ENCODE measurements at regions not wholly inside any gene's neighbourhood (a gene's known extent, or its start where the extent isn't known, plus 50 kb on each side); places are given as distances from the start of the nearest gene placed in this dataset.
"Not testable (repeated sequence)": the region's sequence is repeated elsewhere in the genome, so short reads cannot be mapped to it uniquely, and the experiment has no call there.

DNA sequence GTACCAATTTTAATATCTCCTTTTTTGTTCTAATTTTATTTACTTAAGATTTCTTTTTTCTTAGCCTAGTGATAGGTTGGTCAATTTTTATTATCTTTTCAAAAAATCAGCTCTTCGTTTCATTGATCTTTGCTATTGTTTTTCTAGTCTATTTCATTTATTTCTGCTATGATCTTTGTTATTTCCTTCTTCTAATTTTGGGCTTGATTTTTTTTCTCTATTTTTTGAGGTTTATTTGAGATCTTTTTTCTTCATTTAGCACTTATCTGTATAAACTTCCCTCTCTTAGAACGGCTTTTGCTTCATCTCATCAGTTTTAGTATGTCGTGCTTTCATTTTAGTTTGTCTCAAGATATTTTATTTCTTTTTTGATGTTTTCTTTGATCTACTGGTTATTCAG is 456.1 kb downstream of the SPATA31A1 start:
- WGBS: 100% methylated on average over 1 of the region's 3 CpGs
- not testable (repeated sequence) for H3K27ac ChIP-seq (ENCODE audit: low read depth, low read length); H3K9me3 ChIP-seq (ENCODE audit: insufficient read depth, low read depth, low read length); H3K4me1 ChIP-seq (ENCODE audit: insufficient read depth, low read length); H3K4me3 ChIP-seq (ENCODE audit: low read length); H3K9ac ChIP-seq (ENCODE audit: low read depth, low read length); H3K27me3 ChIP-seq (ENCODE audit: insufficient read depth, low read length); H3K36me3 ChIP-seq (ENCODE audit: insufficient read depth, low read length)

DNA sequence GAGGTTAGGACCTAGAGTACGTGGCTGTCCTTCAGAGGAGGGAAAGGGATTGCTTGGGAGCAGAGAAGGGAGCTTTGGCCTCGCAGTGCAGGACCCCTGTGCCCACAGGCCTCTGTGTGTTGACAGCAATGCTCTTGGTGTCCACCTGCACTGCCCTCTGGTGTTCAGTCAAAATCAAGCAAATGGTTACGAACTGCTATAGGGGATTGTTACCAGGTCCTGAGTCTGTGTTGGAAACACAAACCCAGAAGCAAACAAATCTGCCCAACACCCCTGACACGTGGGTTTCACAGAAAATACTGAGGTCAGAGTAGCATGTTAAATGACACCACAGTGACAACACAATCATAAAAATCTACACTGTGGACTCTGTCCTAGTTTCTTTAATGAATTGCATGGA is 473.0 kb downstream of the SPATA31A1 start:
- H3K27ac ChIP-seq (ENCODE audit: low read depth, low read length); H3K4me3 ChIP-seq (ENCODE audit: low read length); H3K4me1 ChIP-seq (ENCODE audit: insufficient read depth, low read length); H3K27me3 ChIP-seq (ENCODE audit: insufficient read depth, low read length); H3K36me3 ChIP-seq (ENCODE audit: insufficient read depth, low read length); H3K9ac ChIP-seq (ENCODE audit: low read depth, low read length); H3K9me3 ChIP-seq (ENCODE audit: insufficient read depth, low read depth, low read length): not testable (repeated sequence)
- WGBS: no CpG with 5 or more reads among the region's 4 CpGs
